ENCODE measurements at regions not wholly inside any gene's neighbourhood (a gene's known extent, or its start where the extent isn't known, plus 50 kb on each side); places are given as distances from the start of the nearest gene placed in this dataset.
A peak's percentile ranks its signal among the peaks of the same experiment; 100 is the strongest.

- no peaks in the 10 kb centered on the region for H3K4me1 ChIP-seq (ENCODE audit: control insufficient read depth, insufficient read depth, low read length)
- CTCF ChIA-PET = interaction anchor here (0.6 to 1.2 kb wide), 2 partner anchors 40 to 193 kb away, joined by 3 read pairs; no protein-coding TSS in a partner anchor
- no peak overlapping the region for H3K4me3 ChIP-seq (ENCODE audit: low read depth, low read length)
- POLR2A ChIA-PET = no interaction called here
- no peaks in the 10 kb centered on the region for H3K9me3 ChIP-seq (ENCODE audit: control insufficient read depth, insufficient read depth, low read depth, low read length)
- no peaks in the 10 kb centered on the region for H3K36me3 ChIP-seq (ENCODE audit: control insufficient read depth in 2 of 2, insufficient read depth in 1 of 2, low read length in 2 of 2)
- TF ChIP-seq ZNF133 (tag by site-specific recombination; IDR thresholded peaks at IDR 0.05) = no peak
- peak; percentile 46; the same call in 1 of the 2 replicates for TF ChIP-seq ATF2 (tag by site-specific recombination; IDR thresholded peaks at IDR 0.05; ENCODE audit: low read depth)
- TF ChIP-seq, protein P1, sequence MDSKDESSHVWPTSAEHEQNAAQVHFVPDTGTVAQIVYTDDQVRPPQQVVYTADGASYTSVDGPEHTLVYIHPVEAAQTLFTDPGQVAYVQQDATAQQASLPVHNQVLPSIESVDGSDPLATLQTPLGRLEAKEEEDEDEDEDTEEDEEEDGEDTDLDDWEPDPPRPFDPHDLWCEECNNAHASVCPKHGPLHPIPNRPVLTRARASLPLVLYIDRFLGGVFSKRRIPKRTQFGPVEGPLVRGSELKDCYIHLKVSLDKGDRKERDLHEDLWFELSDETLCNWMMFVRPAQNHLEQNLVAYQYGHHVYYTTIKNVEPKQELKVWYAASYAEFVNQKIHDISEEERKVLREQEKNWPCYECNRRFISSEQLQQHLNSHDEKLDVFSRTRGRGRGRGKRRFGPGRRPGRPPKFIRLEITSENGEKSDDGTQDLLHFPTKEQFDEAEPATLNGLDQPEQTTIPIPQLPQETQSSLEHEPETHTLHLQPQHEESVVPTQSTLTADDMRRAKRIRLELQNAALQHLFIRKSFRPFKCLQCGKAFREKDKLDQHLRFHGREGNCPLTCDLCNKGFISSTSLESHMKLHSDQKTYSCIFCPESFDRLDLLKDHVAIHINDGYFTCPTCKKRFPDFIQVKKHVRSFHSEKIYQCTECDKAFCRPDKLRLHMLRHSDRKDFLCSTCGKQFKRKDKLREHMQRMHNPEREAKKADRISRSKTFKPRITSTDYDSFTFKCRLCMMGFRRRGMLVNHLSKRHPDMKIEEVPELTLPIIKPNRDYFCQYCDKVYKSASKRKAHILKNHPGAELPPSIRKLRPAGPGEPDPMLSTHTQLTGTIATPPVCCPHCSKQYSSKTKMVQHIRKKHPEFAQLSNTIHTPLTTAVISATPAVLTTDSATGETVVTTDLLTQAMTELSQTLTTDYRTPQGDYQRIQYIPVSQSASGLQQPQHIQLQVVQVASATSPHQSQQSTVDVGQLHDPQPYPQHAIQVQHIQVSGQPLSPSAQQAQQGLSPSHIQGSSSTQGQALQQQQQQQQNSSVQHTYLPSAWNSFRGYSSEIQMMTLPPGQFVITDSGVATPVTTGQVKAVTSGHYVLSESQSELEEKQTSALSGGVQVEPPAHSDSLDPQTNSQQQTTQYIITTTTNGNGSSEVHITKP (tag by site-specific recombination; IDR thresholded peaks at IDR 0.05) = 0 out of 2 replicates have a peak, but pooled peaks have one; percentile 24
- no peak for TF ChIP-seq ZNF510 (tag by site-specific recombination; IDR thresholded peaks at IDR 0.05; ENCODE audit: insufficient replicate concordance)
- H3K27ac ChIP-seq (ENCODE audit: extremely low read depth, low read depth, low read length) = no peak overlapping the region
Measured at GRCh38 chr5:38634568-38635369, 78.3 kb upstream of the LIFR start.

DNA sequence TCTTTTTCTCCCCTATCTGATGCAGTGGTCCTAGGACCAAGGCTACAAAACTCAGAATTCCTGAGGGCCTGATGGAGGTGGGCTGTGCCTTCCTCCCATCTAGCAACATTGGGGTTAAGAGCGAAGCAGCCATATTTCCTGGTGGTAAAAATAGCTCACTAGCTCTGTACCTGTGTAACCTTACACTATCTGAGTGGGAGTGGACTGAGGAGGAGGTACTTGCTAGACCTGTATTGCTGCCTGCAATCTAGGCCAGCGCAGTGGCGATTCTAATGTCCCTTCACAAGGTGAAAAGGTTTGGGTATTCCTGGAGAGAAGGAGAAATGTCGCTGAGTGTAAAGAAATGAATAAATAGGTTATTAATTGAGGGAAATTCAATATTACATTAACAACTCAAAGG, 80.2 kb upstream of the LIFR start:
- Histone ChIP-seq H3K27ac (ENCODE audit: extremely low read depth, low read depth, low read length) (no peak overlapping the region), H3K4me3 (ENCODE audit: low read depth, low read length) (no peak overlapping the region), H3K4me1 (ENCODE audit: control insufficient read depth, insufficient read depth, low read length) (no peaks in the 10 kb centered on the region), H3K36me3 (ENCODE audit: control insufficient read depth in 2 of 2, insufficient read depth in 1 of 2, low read length in 2 of 2) (no peaks in the 10 kb centered on the region), H3K9me3 (ENCODE audit: control insufficient read depth, insufficient read depth, low read depth, low read length) (no peaks in the 10 kb centered on the region)
- CTCF ChIA-PET = interaction anchor here (0.7 kb wide), 1 partner anchor 9 kb away, joined by 3 read pairs; no protein-coding TSS in a partner anchor
- POLR2A ChIA-PET = no interaction called here
- TF ChIP-seq ZNF112 (tag by site-specific recombination; IDR thresholded peaks at IDR 0.05) (no peak), ZBTB7A (tag by site-specific recombination; IDR thresholded peaks at IDR 0.05; ENCODE audit: low read depth) (no peak), ZNF341 (tag by site-specific recombination; IDR thresholded peaks at IDR 0.05; ENCODE audit: low read depth) (no peak), ZNF837 (tag by site-specific recombination; IDR thresholded peaks at IDR 0.05) (no peak), ZNF324 (tag by site-specific recombination; IDR thresholded peaks at IDR 0.05) (no peak), ZNF596 (tag by site-specific recombination; IDR thresholded peaks at IDR 0.05) (no peak), KLF9 (tag by site-specific recombination; IDR thresholded peaks at IDR 0.05; ENCODE audit: low read depth) (no peak), ZNF48 (tag by site-specific recombination; IDR thresholded peaks at IDR 0.05) (no peak), ZNF549 (tag by site-specific recombination; IDR thresholded peaks at IDR 0.05) (no peak), SETDB1 (IDR thresholded peaks at IDR 0.05; ENCODE audit: insufficient read length, low read length) (no peak), ZNF175 (tag by site-specific recombination; IDR thresholded peaks at IDR 0.05) (no peak), ZBTB20 (tag by site-specific recombination; IDR thresholded peaks at IDR 0.05) (no peak), ZNF274 (IDR thresholded peaks at IDR 0.05; ENCODE audit: low read length) (no peak), ZNF274 (tag by site-specific recombination; IDR thresholded peaks at IDR 0.05; ENCODE audit: borderline replicate concordance) (no peak), ZNF768 (tag by site-specific recombination; IDR thresholded peaks at IDR 0.05) (no peak), ZSCAN16 (tag by site-specific recombination; IDR thresholded peaks at IDR 0.05) (no peak)
- TF ChIP-seq, protein P2, sequence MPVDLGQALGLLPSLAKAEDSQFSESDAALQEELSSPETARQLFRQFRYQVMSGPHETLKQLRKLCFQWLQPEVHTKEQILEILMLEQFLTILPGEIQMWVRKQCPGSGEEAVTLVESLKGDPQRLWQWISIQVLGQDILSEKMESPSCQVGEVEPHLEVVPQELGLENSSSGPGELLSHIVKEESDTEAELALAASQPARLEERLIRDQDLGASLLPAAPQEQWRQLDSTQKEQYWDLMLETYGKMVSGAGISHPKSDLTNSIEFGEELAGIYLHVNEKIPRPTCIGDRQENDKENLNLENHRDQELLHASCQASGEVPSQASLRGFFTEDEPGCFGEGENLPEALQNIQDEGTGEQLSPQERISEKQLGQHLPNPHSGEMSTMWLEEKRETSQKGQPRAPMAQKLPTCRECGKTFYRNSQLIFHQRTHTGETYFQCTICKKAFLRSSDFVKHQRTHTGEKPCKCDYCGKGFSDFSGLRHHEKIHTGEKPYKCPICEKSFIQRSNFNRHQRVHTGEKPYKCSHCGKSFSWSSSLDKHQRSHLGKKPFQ (tag by site-specific recombination; IDR thresholded peaks at IDR 0.05) = no peak
- TF ChIP-seq, protein P3, sequence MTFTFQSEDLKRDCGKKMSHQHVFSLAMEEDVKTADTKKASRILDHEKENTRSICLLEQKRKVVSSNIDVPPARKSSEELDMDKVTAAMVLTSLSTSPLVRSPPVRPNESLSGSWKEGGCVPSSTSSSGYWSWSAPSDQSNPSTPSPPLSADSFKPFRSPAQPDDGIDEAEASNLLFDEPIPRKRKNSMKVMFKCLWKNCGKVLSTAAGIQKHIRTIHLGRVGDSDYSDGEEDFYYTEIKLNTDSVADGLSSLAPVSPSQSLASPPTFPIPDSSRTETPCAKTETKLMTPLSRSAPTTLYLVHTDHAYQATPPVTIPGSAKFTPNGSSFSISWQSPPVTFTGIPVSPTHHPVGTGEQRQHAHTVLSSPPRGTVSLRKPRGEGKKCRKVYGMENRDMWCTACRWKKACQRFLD (tag by site-specific recombination; IDR thresholded peaks at IDR 0.05) = no peak
